ENCODE measurements at regions not wholly inside any gene's neighbourhood (a gene's known extent, or its start where the extent isn't known, plus 50 kb on each side); places are given as distances from the start of the nearest gene placed in this dataset.
A peak's percentile ranks its signal among the peaks of the same experiment; 100 is the strongest.

DNA sequence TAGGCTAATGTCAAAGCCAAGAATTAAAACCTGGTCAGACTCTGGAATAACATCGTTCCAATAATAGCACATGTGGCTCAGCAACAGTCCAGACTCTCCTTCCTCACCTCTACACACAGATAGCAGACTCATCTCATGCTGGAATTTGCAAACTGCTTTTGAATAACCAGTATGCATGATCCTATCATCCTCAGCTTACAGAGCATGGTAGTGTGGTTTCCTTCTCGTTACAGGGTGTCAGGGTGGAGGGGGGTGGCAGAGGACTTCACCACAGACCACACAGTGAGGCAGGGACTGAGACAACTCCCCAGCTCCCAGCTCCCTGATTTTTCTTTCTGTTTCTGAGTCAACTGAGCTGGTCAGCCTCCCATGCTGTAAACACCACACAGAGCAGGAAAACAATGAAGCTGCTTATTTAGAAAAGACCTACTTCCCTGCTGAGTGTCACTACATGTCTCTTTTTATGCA lies 101.6 kb downstream of the RPL22L1 start (continued):
- TF ChIP-seq CXXC5 (CRISPR knock-in tag; IDR thresholded peaks at IDR 0.05) (0 out of 2 replicates have a peak, but pooled peaks have one; percentile 59), POLR2AphosphoS2 (IDR thresholded peaks at IDR 0.05; ENCODE audit: low read length) (no peak), PPARD (CRISPR knock-in tag; IDR thresholded peaks at IDR 0.05) (no peak), POLR2G (IDR thresholded peaks at IDR 0.05; ENCODE audit: low read depth, low read length) (no peak), NFATC3 (IDR thresholded peaks at IDR 0.05) (no peak), PURB (CRISPR knock-in tag; IDR thresholded peaks at IDR 0.05; ENCODE audit: low read depth) (no peak), NBN (IDR thresholded peaks at IDR 0.05; ENCODE audit: low read depth) (no peak), MYBL2 (IDR thresholded peaks at IDR 0.05; ENCODE audit: low read depth) (no peak), MYBL2 (CRISPR knock-in tag; IDR thresholded peaks at IDR 0.05; ENCODE audit: borderline replicate concordance) (no peak), KDM4B (IDR thresholded peaks at IDR 0.05; ENCODE audit: borderline replicate concordance in 2 of 2, low read depth in 1 of 2) (no peak), DIDO1 (tag; IDR thresholded peaks at IDR 0.05; ENCODE audit: low read depth) (no peak), EZH2 (IDR thresholded peaks at IDR 0.05; ENCODE audit: borderline replicate concordance, low read depth, low read length) (no peak), POLR3A (IDR thresholded peaks at IDR 0.05; ENCODE audit: borderline replicate concordance, extremely low read depth, insufficient read depth, insufficient read length) (no peak), ZNF586 (CRISPR knock-in tag; conservative IDR thresholded peaks at IDR 0.05) (no peak), HNRNPK (IDR thresholded peaks at IDR 0.05; ENCODE audit: low read depth, low read length, poor library complexity, severe bottlenecking) (no peak), CEBPZ (IDR thresholded peaks at IDR 0.05; ENCODE audit: borderline replicate concordance, low read depth, low read length) (no peak), TSC22D4 (tag; IDR thresholded peaks at IDR 0.05) (no peak), ZNF146 (CRISPR knock-in tag; IDR thresholded peaks at IDR 0.05; ENCODE audit: unreplicated experiment) (no peak), ZNF134 (CRISPR knock-in tag; conservative IDR thresholded peaks at IDR 0.05) (0 out of 2 replicates have a peak, but pooled peaks have one; percentile 31), NCOA6 (IDR thresholded peaks at IDR 0.05) (no peak), ZNF431 (CRISPR knock-in tag; IDR thresholded peaks at IDR 0.05) (no peak)
- TF ChIP-seq, protein P1, sequence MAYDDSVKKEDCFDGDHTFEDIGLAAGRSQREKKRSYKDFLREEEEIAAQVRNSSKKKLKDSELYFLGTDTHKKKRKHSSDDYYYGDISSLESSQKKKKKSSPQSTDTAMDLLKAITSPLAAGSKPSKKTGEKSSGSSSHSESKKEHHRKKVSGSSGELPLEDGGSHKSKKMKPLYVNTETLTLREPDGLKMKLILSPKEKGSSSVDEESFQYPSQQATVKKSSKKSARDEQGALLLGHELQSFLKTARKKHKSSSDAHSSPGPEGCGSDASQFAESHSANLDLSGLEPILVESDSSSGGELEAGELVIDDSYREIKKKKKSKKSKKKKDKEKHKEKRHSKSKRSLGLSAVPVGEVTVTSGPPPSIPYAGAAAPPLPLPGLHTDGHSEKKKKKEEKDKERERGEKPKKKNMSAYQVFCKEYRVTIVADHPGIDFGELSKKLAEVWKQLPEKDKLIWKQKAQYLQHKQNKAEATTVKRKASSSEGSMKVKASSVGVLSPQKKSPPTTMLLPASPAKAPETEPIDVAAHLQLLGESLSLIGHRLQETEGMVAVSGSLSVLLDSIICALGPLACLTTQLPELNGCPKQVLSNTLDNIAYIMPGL (CRISPR knock-in tag; IDR thresholded peaks at IDR 0.05), result no peak
- TF ChIP-seq, protein P2, sequence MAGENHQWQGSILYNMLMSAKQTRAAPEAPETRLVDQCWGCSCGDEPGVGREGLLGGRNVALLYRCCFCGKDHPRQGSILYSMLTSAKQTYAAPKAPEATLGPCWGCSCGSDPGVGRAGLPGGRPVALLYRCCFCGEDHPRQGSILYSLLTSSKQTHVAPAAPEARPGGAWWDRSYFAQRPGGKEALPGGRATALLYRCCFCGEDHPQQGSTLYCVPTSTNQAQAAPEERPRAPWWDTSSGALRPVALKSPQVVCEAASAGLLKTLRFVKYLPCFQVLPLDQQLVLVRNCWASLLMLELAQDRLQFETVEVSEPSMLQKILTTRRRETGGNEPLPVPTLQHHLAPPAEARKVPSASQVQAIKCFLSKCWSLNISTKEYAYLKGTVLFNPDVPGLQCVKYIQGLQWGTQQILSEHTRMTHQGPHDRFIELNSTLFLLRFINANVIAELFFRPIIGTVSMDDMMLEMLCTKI (IDR thresholded peaks at IDR 0.05; ENCODE audit: partially characterized antibody), result no peak

Measured in K562 (cell line).